Loucy (cell line): ENCODE measurements at regions not wholly inside any gene's neighbourhood (a gene's known extent, or its start where the extent isn't known, plus 50 kb on each side); places are given as distances from the start of the nearest gene placed in this dataset.

ENCODE experiments used
- H2AFZ ChIP-seq: fragments of 200-600 bp; sonication (generic); 2 replicates; pipeline ENCODE4 v1.6.0; 2016; ENCODE audit warnings: antibody characterized with exemption, mild to moderate bottlenecking, low read length, moderate library complexity
- H3F3A ChIP-seq: fragments of 200-600 bp; 2 replicates; pipeline ENCODE4 v1.6.0; 2016; ENCODE audit warnings: antibody characterized with exemption, low read depth, mild to moderate bottlenecking
- H3K27me3 ChIP-seq: fragments of 200-600 bp; sonication (generic); 2 replicates; pipeline ENCODE4 v1.6.1; 2014; ENCODE audit warnings: low read length, mild to moderate bottlenecking; ENCODE audit not compliant: insufficient read depth, poor library complexity, severe bottlenecking
- H3K36me3 ChIP-seq: fragments of 200-600 bp; sonication (generic); 2 replicates; pipeline ENCODE4 v1.6.1; 2016; ENCODE audit warnings: low read length; ENCODE audit not compliant: insufficient read depth
- H3K4me1 ChIP-seq: fragments of 200-600 bp; sonication (generic); 2 replicates; pipeline ENCODE4 v1.5.1; 2014; ENCODE audit warnings: low read length, mild to moderate bottlenecking; ENCODE audit not compliant: insufficient read depth, poor library complexity, severe bottlenecking
- H3K4me2 ChIP-seq: fragments of 200-600 bp; sonication (generic); 2 replicates; pipeline ENCODE4 v1.6.0; 2014; ENCODE audit warnings: antibody characterized with exemption, low read length, low read depth, mild to moderate bottlenecking; ENCODE audit not compliant: poor library complexity, severe bottlenecking
- H3K4me3 ChIP-seq: fragments of 200-600 bp; sonication (generic); 2 replicates; pipeline ENCODE4 v1.5.1; 2014; ENCODE audit warnings: low read length, mild to moderate bottlenecking, mixed read lengths; ENCODE audit not compliant: poor library complexity, severe bottlenecking
- H3K79me2 ChIP-seq: fragments of 200-600 bp; sonication (generic); 2 replicates; pipeline ENCODE4 v1.6.1; 2014; ENCODE audit warnings: low read length; ENCODE audit not compliant: insufficient read depth
- H3K9ac ChIP-seq: fragments of 200-600 bp; sonication (generic); 2 replicates; pipeline ENCODE4 v1.6.0; 2014; ENCODE audit warnings: mild to moderate bottlenecking, low read depth, low read length, moderate library complexity; ENCODE audit not compliant: poor library complexity, severe bottlenecking
- H3K9me2 ChIP-seq: fragments of 200-600 bp; sonication (generic); replicated peaks from 2 replicates; pipeline ENCODE4 v1.6.1; 2016; ENCODE audit warnings: low read depth, low read length, mixed read lengths
- H3K9me3 ChIP-seq: fragments of 200-600 bp; sonication (generic); 2 replicates; pipeline ENCODE4 v1.6.1; 2014; ENCODE audit warnings: mild to moderate bottlenecking, antibody characterized with exemption, low read length, low read depth; ENCODE audit not compliant: insufficient read depth
- H4K20me1 ChIP-seq: fragments of 200-600 bp; sonication (generic); 2 replicates; pipeline ENCODE4 v1.6.0; 2014; ENCODE audit warnings: antibody characterized with exemption, low read length, mild to moderate bottlenecking; ENCODE audit not compliant: insufficient read depth, poor library complexity, severe bottlenecking
- CTCF ChIP-seq: fragments of 200-600 bp; sonication (generic); conservative IDR thresholded peaks from 2 replicates; pipeline ENCODE4 v1.5.1; 2014; ENCODE audit warnings: mild to moderate bottlenecking, antibody characterized with exemption, low read length
- EZH2phosphoT487 ChIP-seq: fragments of 200-600 bp; IDR thresholded peaks from 2 replicates; pipeline ENCODE4 v1.6.1; 2018; ENCODE audit warnings: antibody characterized with exemption, mild to moderate bottlenecking, moderate library complexity, borderline replicate concordance

- Histone ChIP-seq H3K36me3 (no peaks in the 10 kb centered on the region), H3F3A (no peaks in the 10 kb centered on the region), H3K27me3 (no peaks in the 10 kb centered on the region), H3K4me2 (no peak overlapping the region), H4K20me1 (no peaks in the 10 kb centered on the region), H3K4me3 (no peak overlapping the region), H3K79me2 (no peaks in the 10 kb centered on the region), H3K9me2 (no peaks in the 10 kb centered on the region), H3K4me1 (peaks cover 47% of the 10 kb centered on the region), H2AFZ (no peak overlapping the region), H3K9me3 (no peaks in the 10 kb centered on the region; the same call in 1 of the 2 replicates), H3K9ac (no peak overlapping the region)
- TF ChIP-seq CTCF (no peak), EZH2phosphoT487 (no peak)
Measured at GRCh38 chr1:234713859-234714258, 103.9 kb upstream of the IRF2BP2 start.

- Histone ChIP-seq H2AFZ (no peak overlapping the region), H4K20me1 (no peaks in the 10 kb centered on the region), H3K36me3 (no peaks in the 10 kb centered on the region), H3K4me3 (no peak overlapping the region), H3K9ac (no peak overlapping the region), H3F3A (no peaks in the 10 kb centered on the region), H3K27me3 (no peaks in the 10 kb centered on the region), H3K9me2 (no peaks in the 10 kb centered on the region), H3K9me3 (no peaks in the 10 kb centered on the region; the same call in 1 of the 2 replicates), H3K79me2 (no peaks in the 10 kb centered on the region), H3K4me2 (no peak overlapping the region), H3K4me1 (peaks cover 43% of the 10 kb centered on the region)
- TF ChIP-seq CTCF (no peak), EZH2phosphoT487 (no peak)
Measured at GRCh38 chr1:234713440-234713839, 103.5 kb upstream of the IRF2BP2 start.

- Histone ChIP-seq H3K4me1 (peaks cover 38% of the 10 kb centered on the region), H4K20me1 (no peaks in the 10 kb centered on the region), H2AFZ (no peak overlapping the region), H3K9me3 (no peaks in the 10 kb centered on the region; the same call in 1 of the 2 replicates), H3K9me2 (no peaks in the 10 kb centered on the region), H3K79me2 (no peaks in the 10 kb centered on the region), H3K4me2 (no peak overlapping the region), H3K27me3 (no peaks in the 10 kb centered on the region), H3K9ac (no peak overlapping the region), H3K4me3 (no peak overlapping the region), H3K36me3 (no peaks in the 10 kb centered on the region), H3F3A (no peaks in the 10 kb centered on the region)
- TF ChIP-seq CTCF (no peak), EZH2phosphoT487 (no peak)
Measured at GRCh38 chr1:234712891-234713305, 102.9 kb upstream of the IRF2BP2 start.
